ENCODE measurements at regions not wholly inside any gene's neighbourhood (a gene's known extent, or its start where the extent isn't known, plus 50 kb on each side); places are given as distances from the start of the nearest gene placed in this dataset.

GRCh38 chr5:148716716-148717115 lies 62.4 kb upstream of the HTR4 start:
- H3K36me3 ChIP-seq (ENCODE audit: control insufficient read depth in 2 of 2, extremely low read depth in 1 of 2, insufficient read depth in 2 of 2, low read length in 2 of 2): no peaks in the 10 kb centered on the region
- no TSS peak for BruUV-seq (replicated peaks)
- no peak overlapping the region for H3K4me3 ChIP-seq (replicated peaks in 1 of 3; ENCODE audit: insufficient read depth in 1 of 3, low read depth in 1 of 3, low read length in 3 of 3)
- H2AFZ ChIP-seq (ENCODE audit: low read depth, low read length): no peak overlapping the region
- no peaks in the 10 kb centered on the region for H3K9me3 ChIP-seq (replicated peaks; ENCODE audit: control insufficient read depth, insufficient read depth, low read length)
- no peak for FAIRE-seq
- no peaks in the 10 kb centered on the region for H4K20me1 ChIP-seq (replicated peaks; ENCODE audit: control insufficient read depth, extremely low read depth, insufficient read depth, low read length)
- TF ChIP-seq POLR2A (IDR thresholded peaks at IDR 0.05; ENCODE audit: low read depth, low read length) (no peak), JUN (IDR thresholded peaks at IDR 0.05; ENCODE audit: borderline replicate concordance, insufficient read depth, insufficient read length, low read depth) (no peak), EZH2 (IDR thresholded peaks at IDR 0.05; ENCODE audit: borderline replicate concordance, low read depth, low read length, severe bottlenecking) (no peak), CTCF (IDR thresholded peaks at IDR 0.05; ENCODE audit: extremely low read depth in 1 of 2, insufficient read depth in 1 of 2, low read depth in 1 of 2, low read length in 2 of 2) (no peak), MYC (IDR thresholded peaks at IDR 0.05; ENCODE audit: low read depth, low read length) (no peak), FOS (IDR thresholded peaks at IDR 0.05; ENCODE audit: borderline replicate concordance, insufficient read depth, low read length) (no peak), POLR2AphosphoS5 (IDR thresholded peaks at IDR 0.05; ENCODE audit: insufficient read depth, low read depth, low read length) (no peak)
- TF ChIP-seq, protein P1, sequence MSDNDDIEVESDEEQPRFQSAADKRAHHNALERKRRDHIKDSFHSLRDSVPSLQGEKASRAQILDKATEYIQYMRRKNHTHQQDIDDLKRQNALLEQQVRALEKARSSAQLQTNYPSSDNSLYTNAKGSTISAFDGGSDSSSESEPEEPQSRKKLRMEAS (IDR thresholded peaks at IDR 0.05; ENCODE audit: insufficient read depth, insufficient read length): no peak
- H3K79me2 ChIP-seq (ENCODE audit: control insufficient read depth, insufficient read depth, low read length): no peaks in the 10 kb centered on the region
- no peaks in the 10 kb centered on the region for H3K9me1 ChIP-seq (replicated peaks; ENCODE audit: control insufficient read depth, extremely low read depth, insufficient read depth, low read length)
- ChIA-PET CTCF (interaction anchor here (1.1 kb wide), 1 partner anchor 14 kb away, joined by 4 read pairs; no protein-coding TSS in a partner anchor), POLR2A (no interaction called here)
- dilution Hi-C loops (cut with MboI; ENCODE audit: extremely low pct_ligation_motif_present, low sequenced_read_pairs) (no loop called here), intact Hi-C loops (cut with micrococcal nuclease) (no loop called here)
- DNase-seq (ENCODE audit: low read depth, low spot score): no peak
- H3K27me3 ChIP-seq (ENCODE audit: control insufficient read depth in 2 of 2, insufficient read depth in 2 of 2, low read length in 2 of 2): peaks cover 5 to 10% of the 10 kb centered on the region in 2 experiments
- H3K4me1 ChIP-seq (ENCODE audit: control insufficient read depth, extremely low read depth, insufficient read depth, low read length): no peaks in the 10 kb centered on the region
- no peak overlapping the region for H3K9ac ChIP-seq (replicated peaks; ENCODE audit: extremely low read depth, insufficient read depth, low read length)
- H3K27ac ChIP-seq (ENCODE audit: insufficient read depth, low read depth, low read length): no peak overlapping the region
- no peak overlapping the region for H3K4me2 ChIP-seq (ENCODE audit: insufficient read depth, low read length)
